A673 (cell line): ENCODE measurements at regions not wholly inside any gene's neighbourhood (a gene's known extent, or its start where the extent isn't known, plus 50 kb on each side); places are given as distances from the start of the nearest gene placed in this dataset.

ENCODE experiments used
- BruUV-seq: library from RNA; stranded (reverse); fragments of 400-500 nt; replicated peaks from 2 replicates; lab custom pipeline; 2021; lab: Mats Ljungman, UMichigan
- CTCF ChIA-PET: fragments of 300-600 bp; sonication (Branson Sonifier 250); formaldehyde crosslinking; loops from one replicate; lab custom pipeline; 2022; ENCODE audit warnings: antibody characterized with exemption; lab: Charles Lee
- POLR2A ChIA-PET: fragments of 300-600 bp; sonication (Branson Sonifier 250); formaldehyde crosslinking; loops from one replicate; lab custom pipeline; 2022; ENCODE audit warnings: antibody characterized with exemption; ENCODE audit not compliant: low non-redundant PET; lab: Charles Lee
- DNase-seq: peaks from one replicate; pipeline ENCODE4 v3.0.0-alpha.2; 2015; ENCODE audit warnings: low spot score
- H3K27ac ChIP-seq: fragments of 200-600 bp; sonication (generic); 2 replicates; pipeline ENCODE4 v1.5.1; 2016; ENCODE audit warnings: mixed run types, low read depth, mild to moderate bottlenecking, mixed read lengths, antibody characterized with exemption, low read length; ENCODE audit not compliant: poor library complexity, severe bottlenecking
- H3K27me3 ChIP-seq: fragments of 200-600 bp; sonication (generic); replicated peaks from 2 replicates; pipeline ENCODE4 v1.6.1; 2017; ENCODE audit warnings: mixed run types, low read depth, mild to moderate bottlenecking, mixed read lengths, antibody characterized with exemption, low read length; ENCODE audit not compliant: insufficient read depth, poor library complexity
- H3K36me3 ChIP-seq: fragments of 200-600 bp; sonication (generic); 2 replicates; pipeline ENCODE4 v1.6.1; 2016; ENCODE audit warnings: mixed run types, mild to moderate bottlenecking, mixed read lengths, antibody characterized with exemption, low read length; ENCODE audit not compliant: insufficient read depth, poor library complexity, severe bottlenecking
- H3K4me1 ChIP-seq: fragments of 200-600 bp; sonication (generic); 2 replicates; pipeline ENCODE4 v1.6.1; 2017; ENCODE audit warnings: mixed run types, mild to moderate bottlenecking, mixed read lengths, antibody characterized with exemption, low read length; ENCODE audit not compliant: insufficient read depth, poor library complexity, severe bottlenecking
- H3K4me3 ChIP-seq: fragments of 200-600 bp; sonication (generic); 2 replicates; pipeline ENCODE4 v1.5.1; 2016; ENCODE audit warnings: low read depth, mixed run types, mild to moderate bottlenecking, mixed read lengths, low read length; ENCODE audit not compliant: poor library complexity, severe bottlenecking
- H3K9me3 ChIP-seq: fragments of 200-600 bp; sonication (generic); 2 replicates; pipeline ENCODE4 v1.6.1; 2016; ENCODE audit warnings: mixed run types, low read depth, mild to moderate bottlenecking, mixed read lengths, antibody characterized with exemption, low read length; ENCODE audit not compliant: poor library complexity, severe bottlenecking
- CTCF ChIP-seq: fragments of 300-800, 200-600 bp; sonication (generic); conservative IDR thresholded peaks from 2 replicates; pipeline ENCODE4 v1.5.1; 2017; ENCODE audit warnings: low read depth, mild to moderate bottlenecking, antibody characterized with exemption, low read length, moderate library complexity, mixed read lengths
- EZH2 ChIP-seq: fragments of 200-600 bp; sonication (generic); IDR thresholded peaks from 2 replicates; pipeline ENCODE4 v1.6.1; 2017; ENCODE audit warnings: borderline replicate concordance, low read depth, mild to moderate bottlenecking, mixed read lengths, antibody characterized with exemption, low read length; ENCODE audit not compliant: poor library complexity, severe bottlenecking
- intact Hi-C: fragments of 100-400 bp; cut with micrococcal nuclease; formaldehyde crosslinking; loops from one replicate; pipeline ENCODE4 v1.10.0; 2022; ENCODE audit not compliant: unreplicated experiment

DNA sequence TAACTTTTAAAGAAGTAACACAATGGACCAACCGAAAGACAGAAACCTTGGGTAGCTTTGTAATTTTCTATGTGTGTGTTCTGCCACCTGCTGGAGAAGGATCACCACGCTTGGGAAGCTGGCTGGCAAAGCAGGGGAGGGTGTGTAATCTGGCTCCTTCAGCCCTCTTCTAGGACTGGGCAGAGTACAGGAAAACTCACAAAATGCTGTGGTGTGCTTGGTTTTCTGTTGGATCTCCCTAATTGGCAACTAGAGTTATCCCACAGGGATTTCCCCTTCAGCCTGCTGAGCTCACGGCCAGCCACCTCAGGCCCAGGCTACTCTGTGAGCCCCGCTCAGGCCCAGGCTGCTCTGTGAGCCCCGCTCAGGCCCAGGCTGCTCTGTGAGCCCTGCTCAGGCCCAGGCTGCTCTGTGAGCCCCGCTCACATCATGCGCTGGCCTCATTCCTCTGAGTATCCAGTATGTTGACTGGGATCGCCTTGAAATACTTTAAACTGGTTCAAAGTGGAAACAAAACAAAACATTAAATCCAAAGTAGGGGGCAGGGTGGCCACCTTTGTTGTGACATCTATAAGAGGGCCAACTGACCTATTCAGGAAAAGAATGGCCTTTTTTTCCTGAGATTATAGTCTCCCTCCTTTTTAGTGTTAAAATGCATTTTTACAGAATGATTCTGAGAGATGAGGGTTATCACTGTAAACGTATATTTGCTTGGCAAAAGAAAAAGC, 52.0 kb upstream of the RNU6-8 start:
- Histone ChIP-seq H3K9me3 (no peaks in the 10 kb centered on the region), H3K27ac (no peak overlapping the region), H3K27me3 (no peaks in the 10 kb centered on the region), H3K4me1 (peaks cover 12% of the 10 kb centered on the region), H3K36me3 (no peaks in the 10 kb centered on the region), H3K4me3 (no peak overlapping the region)
- no TSS peak for BruUV-seq
- ChIA-PET CTCF (interaction anchor here (0.6 to 1.7 kb wide), 11 partner anchors 53 to 1115 kb away, joined by 3 to 14 read pairs (median 7); partner anchors contain the start of gene HEATR5A), POLR2A (interaction anchor here (0.6 kb wide), 2 partner anchors 112 to 282 kb away, joined by 6 to 13 read pairs; no protein-coding TSS in a partner anchor)
- DNase-seq = peak; percentile 72
- peak; percentile 79 for TF ChIP-seq CTCF
- no peak for TF ChIP-seq EZH2
- intact Hi-C loops = loop anchor here (5.0 to 10.0 kb wide), 3 partner anchors 212 to 1600 kb away; no protein-coding TSS in a partner anchor

DNA sequence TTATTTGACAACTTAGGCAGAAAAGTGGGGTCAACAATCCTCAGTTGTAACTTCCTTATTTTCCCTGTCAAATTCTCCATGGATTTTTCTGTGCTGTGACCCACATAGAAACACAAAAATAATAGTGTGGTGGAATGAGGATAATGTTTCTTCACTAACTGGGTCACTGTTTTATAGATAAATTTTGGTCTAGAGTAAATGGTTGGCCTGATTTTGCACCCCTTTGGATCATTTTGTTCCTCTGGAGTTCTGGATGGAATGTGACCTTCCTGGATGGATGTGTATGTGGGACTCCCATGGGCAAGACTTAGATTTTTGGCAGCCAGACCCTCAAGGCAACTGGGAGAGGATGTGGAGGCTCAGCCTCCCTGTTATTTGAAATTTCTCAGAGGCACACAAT, 52.7 kb upstream of the RNU6-8 start:
- Histone ChIP-seq H3K4me3 (no peak overlapping the region), H3K9me3 (no peaks in the 10 kb centered on the region), H3K36me3 (no peaks in the 10 kb centered on the region), H3K4me1 (peaks cover 12% of the 10 kb centered on the region), H3K27me3 (no peaks in the 10 kb centered on the region), H3K27ac (no peak overlapping the region)
- ChIA-PET POLR2A (no interaction called here), CTCF (no interaction called here)
- intact Hi-C loops = loop anchor here (5.0 to 10.0 kb wide), 3 partner anchors 212 to 1601 kb away; no protein-coding TSS in a partner anchor
- BruUV-seq = no TSS peak
- no peak for DNase-seq
- TF ChIP-seq EZH2 (no peak), CTCF (no peak)

DNA sequence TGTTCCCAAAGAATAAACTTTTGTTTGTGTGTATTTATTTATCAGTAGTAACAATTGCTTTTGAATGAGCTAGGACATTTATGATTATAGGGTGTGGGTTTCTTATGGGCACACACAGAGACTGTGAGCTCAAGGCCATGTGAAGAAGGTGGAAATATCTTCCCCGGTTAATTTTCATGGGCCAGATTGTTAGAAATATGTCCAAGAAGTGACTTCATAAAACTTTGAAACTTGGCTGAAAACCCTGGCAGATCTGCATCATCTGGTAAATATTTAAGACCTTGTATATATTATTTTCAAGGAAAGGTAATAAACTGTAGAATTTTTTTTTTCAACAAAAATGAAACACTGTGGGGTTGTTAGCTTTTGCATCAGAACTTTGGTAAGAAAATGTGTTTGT, 53.5 kb upstream of the RNU6-8 start:
- ChIA-PET POLR2A (no interaction called here), CTCF (interaction anchor here (0.7 to 1.4 kb wide), 2 partner anchors 213 to 751 kb away, joined by 3 to 4 read pairs; no protein-coding TSS in a partner anchor)
- BruUV-seq = no TSS peak

More for the DNA sequence above, 53.5 kb upstream of the RNU6-8 start:
- DNase-seq = no peak
- no peaks in the 10 kb centered on the region for H3K27me3 ChIP-seq
- intact Hi-C loops = loop anchor here (5.0 to 10.0 kb wide), 3 partner anchors 211 to 1602 kb away; no protein-coding TSS in a partner anchor
- H3K36me3 ChIP-seq = no peaks in the 10 kb centered on the region
- no peak overlapping the region for H3K27ac ChIP-seq
- no peaks in the 10 kb centered on the region for H3K9me3 ChIP-seq
- no peak overlapping the region for H3K4me3 ChIP-seq
- TF ChIP-seq CTCF = no peak
- TF ChIP-seq EZH2 = no peak
- peaks cover 12% of the 10 kb centered on the region for H3K4me1 ChIP-seq
